Neural crest cell (in vitro differentiated cells): ENCODE measurements at regions not wholly inside any gene's neighbourhood (a gene's known extent, or its start where the extent isn't known, plus 50 kb on each side); places are given as distances from the start of the nearest gene placed in this dataset.

Experiments used
- DNase-seq: peaks from one replicate; pipeline ENCODE4 v3.0.0; 2021; ENCODE audit warnings: low read depth, mixed read lengths, low spot score
- H3K27ac Mint-ChIP-seq: one replicate; pipeline ENCODE4 v1.8.0; 2021; ENCODE audit warnings: mild to moderate bottlenecking, mixed read lengths; ENCODE audit not compliant: unreplicated experiment
- H3K27me3 Mint-ChIP-seq: 2 replicates; pipeline ENCODE4 v1.8.0; 2021; ENCODE audit warnings: low read depth, mild to moderate bottlenecking, mixed read lengths
- H3K36me3 Mint-ChIP-seq: 2 replicates; pipeline ENCODE4 v1.8.0; 2021; ENCODE audit warnings: low read depth, mild to moderate bottlenecking, mixed read lengths
- H3K4me1 Mint-ChIP-seq: 2 replicates; pipeline ENCODE4 v1.8.0; 2021; ENCODE audit warnings: mixed read lengths
- H3K4me3 Mint-ChIP-seq: one replicate; pipeline ENCODE4 v1.8.0; 2021; ENCODE audit warnings: mild to moderate bottlenecking, mixed read lengths
- H3K9me3 Mint-ChIP-seq: 2 replicates; pipeline ENCODE4 v1.8.0; 2021; ENCODE audit warnings: mixed read lengths
- CTCF ChIP-seq: fragments of 200-600 bp; sonication (generic); conservative IDR thresholded peaks from 2 replicates; pipeline ENCODE4 v1.5.0; 2021; ENCODE audit warnings: antibody characterized with exemption, mild to moderate bottlenecking

GRCh38 chr11:106278391-106278790 is 200.9 kb downstream of the AASDHPPT start:
- no peaks in the 10 kb centered on the region for H3K36me3 Mint-ChIP-seq
- H3K9me3 Mint-ChIP-seq, result peaks cover 3% of the 10 kb centered on the region
- DNase-seq, result no peak
- TF ChIP-seq CTCF, result no peak
- H3K27ac Mint-ChIP-seq, result no peak overlapping the region
- no peak overlapping the region for H3K4me3 Mint-ChIP-seq
- no peaks in the 10 kb centered on the region for H3K4me1 Mint-ChIP-seq
- H3K27me3 Mint-ChIP-seq, result no peaks in the 10 kb centered on the region

GRCh38 chr11:106280036-106280435 is 202.6 kb downstream of the AASDHPPT start:
- Mint-ChIP-seq H3K36me3 (no peaks in the 10 kb centered on the region), H3K4me3 (no peak overlapping the region), H3K27me3 (no peaks in the 10 kb centered on the region), H3K9me3 (peaks cover 2% of the 10 kb centered on the region), H3K4me1 (no peaks in the 10 kb centered on the region), H3K27ac (no peak overlapping the region)
- no peak for TF ChIP-seq CTCF
- DNase-seq, result no peak

- H3K36me3 Mint-ChIP-seq, result no peaks in the 10 kb centered on the region
- TF ChIP-seq CTCF, result no peak
These were observed 204.2 kb downstream of the AASDHPPT start for GRCh38 chr11:106281455-106282173.

GRCh38 chr11:106286881-106287504 is 209.5 kb downstream of the AASDHPPT start:
- no peak overlapping the region for H3K4me3 Mint-ChIP-seq
- H3K27ac Mint-ChIP-seq, result peak overlapping the region; percentile 53
- no peak for TF ChIP-seq CTCF
- peaks cover 2% of the 10 kb centered on the region for H3K9me3 Mint-ChIP-seq
- no peaks in the 10 kb centered on the region for H3K4me1 Mint-ChIP-seq
- DNase-seq, result no peak
- H3K36me3 Mint-ChIP-seq, result no peaks in the 10 kb centered on the region
- H3K27me3 Mint-ChIP-seq, result no peaks in the 10 kb centered on the region

More at GRCh38 chr11:106281455-106282173, 204.2 kb downstream of the AASDHPPT start:
- Mint-ChIP-seq H3K4me3 (no peak overlapping the region), H3K4me1 (no peaks in the 10 kb centered on the region), H3K9me3 (peaks cover 2% of the 10 kb centered on the region), H3K27ac (no peak overlapping the region), H3K27me3 (no peaks in the 10 kb centered on the region)
- no peak for DNase-seq

- Mint-ChIP-seq H3K36me3 (no peaks in the 10 kb centered on the region), H3K27ac (no peak overlapping the region), H3K4me3 (no peak overlapping the region), H3K9me3 (peaks cover 2% of the 10 kb centered on the region), H3K4me1 (no peaks in the 10 kb centered on the region), H3K27me3 (no peaks in the 10 kb centered on the region)
- no peak for DNase-seq
- no peak for TF ChIP-seq CTCF
These were observed 210.6 kb downstream of the AASDHPPT start for GRCh38 chr11:106288057-106288456.
